ENCODE measurements at regions not wholly inside any gene's neighbourhood (a gene's known extent, or its start where the extent isn't known, plus 50 kb on each side); places are given as distances from the start of the nearest gene placed in this dataset.

DNA sequence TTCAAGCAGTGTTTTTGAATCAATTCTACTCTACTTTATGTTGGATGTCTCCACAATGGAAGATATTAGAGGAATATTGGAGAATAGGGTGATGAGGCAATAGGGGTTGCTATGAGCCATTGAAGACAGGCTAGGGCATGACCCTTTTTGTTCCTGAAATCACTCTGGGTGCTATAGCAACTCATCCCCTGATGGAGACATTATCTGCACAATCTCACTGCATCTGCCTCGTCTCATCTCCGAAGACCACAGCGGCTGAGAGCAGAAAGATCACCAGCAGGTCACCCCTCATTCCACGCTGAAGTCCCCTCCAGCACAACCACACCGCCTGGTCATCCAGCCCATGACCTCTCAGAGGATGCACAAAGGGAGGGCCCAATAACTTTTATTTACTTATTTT lies 150.4 kb upstream of the TMEM132C start:
- TF ChIP-seq, protein P1, sequence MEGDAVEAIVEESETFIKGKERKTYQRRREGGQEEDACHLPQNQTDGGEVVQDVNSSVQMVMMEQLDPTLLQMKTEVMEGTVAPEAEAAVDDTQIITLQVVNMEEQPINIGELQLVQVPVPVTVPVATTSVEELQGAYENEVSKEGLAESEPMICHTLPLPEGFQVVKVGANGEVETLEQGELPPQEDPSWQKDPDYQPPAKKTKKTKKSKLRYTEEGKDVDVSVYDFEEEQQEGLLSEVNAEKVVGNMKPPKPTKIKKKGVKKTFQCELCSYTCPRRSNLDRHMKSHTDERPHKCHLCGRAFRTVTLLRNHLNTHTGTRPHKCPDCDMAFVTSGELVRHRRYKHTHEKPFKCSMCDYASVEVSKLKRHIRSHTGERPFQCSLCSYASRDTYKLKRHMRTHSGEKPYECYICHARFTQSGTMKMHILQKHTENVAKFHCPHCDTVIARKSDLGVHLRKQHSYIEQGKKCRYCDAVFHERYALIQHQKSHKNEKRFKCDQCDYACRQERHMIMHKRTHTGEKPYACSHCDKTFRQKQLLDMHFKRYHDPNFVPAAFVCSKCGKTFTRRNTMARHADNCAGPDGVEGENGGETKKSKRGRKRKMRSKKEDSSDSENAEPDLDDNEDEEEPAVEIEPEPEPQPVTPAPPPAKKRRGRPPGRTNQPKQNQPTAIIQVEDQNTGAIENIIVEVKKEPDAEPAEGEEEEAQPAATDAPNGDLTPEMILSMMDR (IDR thresholded peaks at IDR 0.05), result no peak
- no peak for TF ChIP-seq EZH2 (IDR thresholded peaks at IDR 0.05; ENCODE audit: borderline replicate concordance, insufficient read depth, low read depth, low read length, poor library complexity, severe bottlenecking)

All from B cell (primary cell).